Esophagus muscularis mucosa (tissue), 4 donors: ENCODE measurements at regions not wholly inside any gene's neighbourhood (a gene's known extent, or its start where the extent isn't known, plus 50 kb on each side); places are given as distances from the start of the nearest gene placed in this dataset.

Experiments
- DNase-seq: peaks from one replicate; pipeline ENCODE4 v3.0.0-alpha.2; 2017; ENCODE audit errors: extremely low spot score
- H3K27ac ChIP-seq, 4 donors: fragments of 200-600 bp; sonication (generic); replicated peaks in 1 of 4; 1 replicate in 3 of 4; 2 replicates in 1 of 4; pipeline ENCODE4 v1.5.1; 2016 to 2019; ENCODE audit warnings: mild to moderate bottlenecking in 1 of 4
- H3K27me3 ChIP-seq, 4 donors: fragments of 200-600 bp; sonication (generic); one replicate each; pipeline versions ENCODE4 v1.5.1 to v1.6.0; 2016 to 2019
- H3K36me3 ChIP-seq, 4 donors: fragments of 200-600 bp; sonication (generic); one replicate each; pipeline ENCODE4 v1.5.1; 2016 to 2019
- H3K4me1 ChIP-seq, 4 donors: fragments of 200-600 bp; sonication (generic); one replicate each; pipeline ENCODE4 v1.5.1; 2016 to 2019
- H3K4me3 ChIP-seq, 4 donors: fragments of 200-600 bp; sonication (generic); 1 replicate in 2 of 4; 2 replicates in 2 of 4; pipeline ENCODE4 v1.5.1; 2016 to 2019; ENCODE audit warnings: mild to moderate bottlenecking in 4 of 4, moderate library complexity in 1 of 4
- H3K9me3 ChIP-seq, 4 donors: fragments of 200-600 bp; sonication (generic); 1 replicate in 3 of 4; 2 replicates in 1 of 4; pipeline ENCODE4 v1.5.1; 2016 to 2019
- CTCF ChIP-seq, 3 experiments: fragments of 200-600 bp in 2 of 3; fragments of 450-650 bp in 1 of 3; sonication (generic) in 2 of 3; IDR thresholded peaks; one replicate each; pipeline ENCODE4 v1.5.1; 2017 to 2019; ENCODE audit warnings: antibody characterized with exemption in 3 of 3, mild to moderate bottlenecking in 2 of 3, moderate library complexity in 1 of 3
- EP300 ChIP-seq: sonication (generic); formaldehyde crosslinking; IDR thresholded peaks from one replicate; pipeline ENCODE4 v1.6.1; 2017; ENCODE audit warnings: antibody characterized with exemption
- POLR2A ChIP-seq: fragments of 450-650 bp; IDR thresholded peaks from one replicate; pipeline ENCODE4 v1.6.1; 2017; ENCODE audit warnings: antibody characterized with exemption, moderate library complexity, mild to moderate bottlenecking, low read depth
- POLR2AphosphoS5 ChIP-seq, 2 donors: sonication (generic); formaldehyde crosslinking; IDR thresholded peaks; one replicate each; pipeline ENCODE4 v1.6.1; 2017; ENCODE audit warnings: antibody characterized with exemption in 2 of 2
- WGBS: methylation state at CpG from one replicate; pipeline ENCODE4 v1.1.5; 2018; 5-methylcytosine and 5-hydroxymethylcytosine counted together
- intact Hi-C: fragments of 100-400 bp; cut with DNase I; formaldehyde crosslinking; loops from one replicate; pipeline ENCODE4 v1.15.1; 2023

GRCh38 chr13:82248762-82249161 lies 1633.5 kb downstream of the SLITRK1 start:
- 77% methylated on average over 1 of the region's 1 CpG for WGBS

GRCh38 chr13:82245860-82246259 lies 1636.4 kb downstream of the SLITRK1 start:
- Histone ChIP-seq H3K27ac (no peak overlapping the region), H3K36me3 (no peaks in the 10 kb centered on the region), H3K4me3 (no peak overlapping the region), H3K27me3 (no peaks in the 10 kb centered on the region), H3K9me3 (no peaks in the 10 kb centered on the region), H3K4me1 (no peaks in the 10 kb centered on the region)
- TF ChIP-seq POLR2A (no peak), POLR2AphosphoS5 (IDR thresholded peaks at IDR 0.05) (no peak), CTCF (IDR thresholded peaks at IDR 0.05) (no peak), EP300 (no peak)
- intact Hi-C loops: no loop called here
- 94% methylated on average over 1 of the region's 1 CpG for WGBS
- DNase-seq: no peak

More at GRCh38 chr13:82248762-82249161, 1633.5 kb downstream of the SLITRK1 start:
- no peak overlapping the region for H3K27ac ChIP-seq
- H3K4me1 ChIP-seq: no peaks in the 10 kb centered on the region
- H3K4me3 ChIP-seq: no peak overlapping the region
- TF ChIP-seq CTCF (IDR thresholded peaks at IDR 0.05): no peak
- no peak for TF ChIP-seq POLR2AphosphoS5 (IDR thresholded peaks at IDR 0.05)
- TF ChIP-seq EP300: no peak
- no peak for TF ChIP-seq POLR2A
- H3K27me3 ChIP-seq: no peaks in the 10 kb centered on the region
- H3K9me3 ChIP-seq: no peaks in the 10 kb centered on the region
- intact Hi-C loops: no loop called here
- H3K36me3 ChIP-seq: no peaks in the 10 kb centered on the region
- no peak for DNase-seq

GRCh38 chr13:82224806-82225205 lies 1657.5 kb downstream of the SLITRK1 start:
- Histone ChIP-seq H3K27ac (no peak overlapping the region), H3K4me1 (no peaks in the 10 kb centered on the region), H3K9me3 (no peaks in the 10 kb centered on the region), H3K36me3 (no peaks in the 10 kb centered on the region), H3K4me3 (no peak overlapping the region), H3K27me3 (no peaks in the 10 kb centered on the region)
- no peak for DNase-seq
- WGBS: 85% methylated on average over 3 of the region's 3 CpGs
- intact Hi-C loops: no loop called here
- TF ChIP-seq EP300: no peak
- TF ChIP-seq POLR2A: no peak
- TF ChIP-seq POLR2AphosphoS5 (IDR thresholded peaks at IDR 0.05): no peak
- no peak for TF ChIP-seq CTCF (IDR thresholded peaks at IDR 0.05)

- Histone ChIP-seq H3K36me3 (no peaks in the 10 kb centered on the region), H3K4me3 (no peak overlapping the region), H3K27ac (no peak overlapping the region), H3K4me1 (no peaks in the 10 kb centered on the region), H3K9me3 (no peaks in the 10 kb centered on the region), H3K27me3 (no peaks in the 10 kb centered on the region)
- no peak for DNase-seq
- WGBS: 84% methylated on average over 4 of the region's 4 CpGs
- TF ChIP-seq POLR2A: no peak
- intact Hi-C loops: no loop called here
Observed at GRCh38 chr13:82221621-82222020, 1660.7 kb downstream of the SLITRK1 start.

GRCh38 chr13:82220641-82221040 lies 1661.6 kb downstream of the SLITRK1 start:
- no peak for DNase-seq
- Histone ChIP-seq H3K4me1 (no peaks in the 10 kb centered on the region), H3K4me3 (no peak overlapping the region), H3K9me3 (peaks cover 0 to 4% (median 0%) of the 10 kb centered on the region in 4 donors), H3K27ac (no peak overlapping the region), H3K27me3 (no peaks in the 10 kb centered on the region), H3K36me3 (no peaks in the 10 kb centered on the region)
- WGBS: 60% methylated on average over 2 of the region's 2 CpGs
- TF ChIP-seq POLR2AphosphoS5 (IDR thresholded peaks at IDR 0.05) (no peak), EP300 (no peak), POLR2A (no peak), CTCF (IDR thresholded peaks at IDR 0.05) (no peak)
- intact Hi-C loops: no loop called here
